K562 (cell line): ENCODE measurements at regions not wholly inside any gene's neighbourhood (a gene's known extent, or its start where the extent isn't known, plus 50 kb on each side); places are given as distances from the start of the nearest gene placed in this dataset.

Source experiments
- ATAC-seq: fragments of 200-7000 bp; cut with Tn5 transposase; 3 replicates; pipeline ENCODE4 v1.9.1; 2020; ENCODE audit warnings: moderate library complexity
- BruUV-seq: library from RNA; stranded (reverse); fragments of 400-500 nt; replicated peaks from 2 replicates; lab custom pipeline; 2021; lab: Mats Ljungman, UMichigan
- CTCF ChIA-PET: fragments of 300-600 bp; formaldehyde crosslinking; extraction: SDS; loops from one replicate; lab custom pipeline; 2021; ENCODE audit warnings: low intra/inter-chr PET ratio; lab: Yijun Ruan, JAX
- POLR2A ChIA-PET: fragments of 300-600, 350-650 bp; sonication (Branson Sonifier 250); formaldehyde crosslinking; extraction: SDS; loops from one replicate; lab custom pipeline; 2021; ENCODE audit warnings: antibody characterized with exemption, inconsistent platforms; lab: Yijun Ruan, JAX
- DNase-seq, 4 experiments: peaks; one replicate each; pipeline versions ENCODE4 v3.0.0 to v3.0.0-alpha.2; 2011 to 2018; ENCODE audit warnings: low spot score in 3 of 4, mixed read lengths in 3 of 4; ENCODE audit errors: extremely low read depth in 1 of 4
- FAIRE-seq: peaks from 2 replicates; lab custom pipeline; 2011; peaks lifted over from hg19 to GRCh38; lab: Jason Lieb, UNC
- H2AFZ ChIP-seq: 2 replicates; pipeline ENCODE4 v1.6.0; 2011; ENCODE audit warnings: low read depth, low read length, control low read depth, inconsistent platforms
- H3K27ac ChIP-seq: fragments of 200-600 bp; 3 replicates; pipeline ENCODE4 v1.8.0; 2011; ENCODE audit warnings: low read depth, mild to moderate bottlenecking, control low read depth, inconsistent platforms, low read length, moderate library complexity, mixed read lengths; ENCODE audit errors: extremely low read depth
- H3K27me3 ChIP-seq, 2 experiments: fragments of 300-600 bp in 1 of 2; 2 replicates in 1 of 2; 3 replicates in 1 of 2; pipeline versions ENCODE4 v1.6.0 to v1.8.0; 2011; ENCODE audit warnings: inconsistent platforms in 2 of 2, low read length in 2 of 2, mild to moderate bottlenecking in 1 of 2, mixed read lengths in 1 of 2, moderate library complexity in 1 of 2; ENCODE audit not compliant: control insufficient read depth in 2 of 2, insufficient read depth in 2 of 2
- H3K36me3 ChIP-seq: fragments of 300-600 bp; 3 replicates; pipeline ENCODE4 v1.8.0; 2011; ENCODE audit warnings: mild to moderate bottlenecking, low read length, inconsistent platforms; ENCODE audit not compliant: control insufficient read depth, insufficient read depth
- H3K4me1 ChIP-seq, 2 experiments: fragments of 200-600 bp in 1 of 2; replicated peaks in 1 of 2; 2 replicates in 1 of 2; 3 replicates in 1 of 2; pipeline versions ENCODE4 v1.5.1 to v1.8.0; 2011; ENCODE audit warnings: inconsistent platforms in 2 of 2, low read length in 2 of 2, mild to moderate bottlenecking in 1 of 2, mixed read lengths in 1 of 2, moderate library complexity in 1 of 2; ENCODE audit not compliant: control insufficient read depth in 2 of 2, insufficient read depth in 2 of 2
- H3K4me2 ChIP-seq: 2 replicates; pipeline ENCODE4 v1.6.1; 2011; ENCODE audit warnings: low read length, control low read depth, inconsistent platforms, mixed read lengths; ENCODE audit not compliant: insufficient read depth
- H3K4me3 ChIP-seq: fragments of 200-600 bp; sonication (generic), shearing (Covaris generic); 2 replicates; pipeline ENCODE4 v1.5.1; 2016; ENCODE audit warnings: control low read depth, inconsistent platforms
- H3K79me2 ChIP-seq: fragments of 200-600 bp; 3 replicates; pipeline ENCODE4 v1.8.0; 2011; ENCODE audit warnings: low read length, inconsistent platforms; ENCODE audit not compliant: control insufficient read depth, insufficient read depth
- H3K9ac ChIP-seq, 2 experiments: 2 replicates each; pipeline versions ENCODE4 v1.6.0 to v1.6.1; 2011; ENCODE audit warnings: low read depth in 2 of 2, low read length in 2 of 2, control low read depth in 1 of 2, inconsistent platforms in 1 of 2, mild to moderate bottlenecking in 1 of 2, mixed read lengths in 1 of 2; ENCODE audit not compliant: insufficient read depth in 1 of 2
- H3K9me1 ChIP-seq: one replicate; pipeline ENCODE4 v1.6.0; 2011; ENCODE audit warnings: inconsistent platforms, mild to moderate bottlenecking, low read length, moderate library complexity; ENCODE audit not compliant: control insufficient read depth, insufficient read depth
- H3K9me3 ChIP-seq: replicated peaks from 2 replicates; pipeline ENCODE4 v1.5.1; 2011; ENCODE audit warnings: low read depth, low read length, inconsistent platforms; ENCODE audit not compliant: control insufficient read depth, insufficient read depth
- H4K20me1 ChIP-seq: replicated peaks from 2 replicates; pipeline ENCODE4 v1.6.1; 2011; ENCODE audit warnings: low read length, inconsistent platforms, mixed read lengths; ENCODE audit not compliant: control insufficient read depth, insufficient read depth
- DDX20 ChIP-seq: fragments of 450-650 bp; IDR thresholded peaks from 2 replicates; pipeline ENCODE4 v1.6.1; 2016; ENCODE audit warnings: missing genetic modification characterization, low read depth, mild to moderate bottlenecking, missing compliant biosample characterization, moderate library complexity
- FOXM1 ChIP-seq, 2 experiments: fragments of 450-650 bp in 1 of 2; sonication (generic) in 1 of 2; formaldehyde crosslinking in 1 of 2; IDR thresholded peaks; 2 replicates each; pipeline versions ENCODE4 v1.6.1 to v1.9.0; 2017 to 2022; ENCODE audit warnings: low read depth in 2 of 2, mild to moderate bottlenecking in 2 of 2, missing genetic modification reagents in 1 of 2, moderate library complexity in 1 of 2
- HCFC1 ChIP-seq: IDR thresholded peaks from 2 replicates; pipeline ENCODE4 v1.6.1; 2012; ENCODE audit warnings: low read depth, low read length, improper control_type of control experiment
- PCBP2 ChIP-seq: fragments of 200-400 bp; formaldehyde crosslinking; IDR thresholded peaks from 2 replicates; pipeline ENCODE4 v1.6.1; 2018; ENCODE audit warnings: low read length, low read depth, mild to moderate bottlenecking, moderate library complexity; ENCODE audit not compliant: poor library complexity, severe bottlenecking
- RCOR1 ChIP-seq, 2 experiments: IDR thresholded peaks; 2 replicates each; pipeline ENCODE4 v1.6.1; 2012; ENCODE audit warnings: low read depth in 2 of 2, low read length in 2 of 2, borderline replicate concordance in 1 of 2, improper control_type of control experiment in 1 of 2
- THRAP3 ChIP-seq: fragments of 450-650 bp; IDR thresholded peaks from 2 replicates; pipeline ENCODE4 v1.6.1; 2016; ENCODE audit warnings: mild to moderate bottlenecking, inconsistent platforms, borderline replicate concordance
- YY1 ChIP-seq, 3 experiments: IDR thresholded peaks; 2 replicates each; pipeline ENCODE4 v1.6.1; 2011; ENCODE audit warnings: low read length in 2 of 3, mild to moderate bottlenecking in 2 of 3, moderate library complexity in 2 of 3, borderline replicate concordance in 1 of 3, control low read depth in 1 of 3, low read depth in 1 of 3; ENCODE audit not compliant: insufficient read depth in 3 of 3, insufficient replicate concordance in 2 of 3, control insufficient read depth in 1 of 3, insufficient read length in 1 of 3; ENCODE audit errors: extremely low read depth in 1 of 3
- WGBS: fragments of 100-300 bp; shearing (Covaris generic); methylation state at CpG from one replicate; pipeline ENCODE4 v1.1.6; 2016; ENCODE audit warnings: low coverage, mixed read lengths; ENCODE audit not compliant: insufficient coverage; ENCODE audit errors: missing lambda C conversion rate; 5-methylcytosine and 5-hydroxymethylcytosine counted together
- in situ Hi-C: fragments of 300-500 bp; cut with MboI; formaldehyde crosslinking; loops from 4 replicates; pipeline ENCODE4 v1.15.0; 2018; ENCODE audit warnings: inconsistent platforms, mixed read lengths
- intact Hi-C: fragments of 100-400 bp; cut with micrococcal nuclease; formaldehyde crosslinking; loops from 2 replicates; pipeline ENCODE4 v1.14.2; 2022
- TF ChIP-seq, protein P1 (sequence below): fragments of 250-450 bp; sonication (Bioruptor Pico); IDR thresholded peaks from 2 replicates; pipeline ENCODE4 v1.8.0; 2021; ENCODE audit warnings: moderate library complexity, mild to moderate bottlenecking, inconsistent platforms
- TF ChIP-seq, protein P2 (sequence below): sonication (generic); formaldehyde crosslinking; IDR thresholded peaks from 2 replicates; pipeline ENCODE4 v1.8.1; 2023; ENCODE audit warnings: mild to moderate bottlenecking, missing genetic modification reagents
- TF ChIP-seq, protein P3 (sequence below): sonication (generic); formaldehyde crosslinking; IDR thresholded peaks from 2 replicates; pipeline ENCODE4 v1.8.0; 2023; ENCODE audit warnings: missing genetic modification reagents, mild to moderate bottlenecking, borderline replicate concordance

DNA sequence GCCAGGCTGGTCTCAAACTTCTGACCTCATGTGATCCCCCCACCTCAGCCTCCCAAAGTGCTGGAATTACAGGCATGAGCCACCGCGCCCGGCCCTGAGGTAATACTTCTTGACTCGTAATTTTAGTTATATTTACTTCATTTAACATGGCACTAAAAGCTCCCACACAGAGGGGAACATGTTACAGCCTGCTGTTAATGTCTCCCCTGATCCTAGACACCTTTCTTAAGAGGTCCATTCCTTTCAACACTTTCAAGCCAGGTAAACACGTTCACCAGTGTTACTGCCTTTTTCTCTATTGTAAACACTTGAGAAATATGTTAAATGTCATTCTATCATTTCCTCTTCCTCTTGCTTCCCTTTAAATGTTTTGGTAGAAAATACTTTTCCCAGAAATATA, 161.4 kb downstream of the METTL4 start:
- no peak overlapping the region for H3K4me2 ChIP-seq
- DNase-seq = no peak
- no peaks in the 10 kb centered on the region; a peak in 1 of 5 replicates for H3K27me3 ChIP-seq
- ChIA-PET POLR2A (interaction anchor here (0.7 kb wide), 1 partner anchor 44 kb away, joined by 3 read pairs; no protein-coding TSS in a partner anchor), CTCF (no interaction called here)
- no peaks in the 10 kb centered on the region for H3K79me2 ChIP-seq
- H3K4me1 ChIP-seq = no peaks in the 10 kb centered on the region
- no peak overlapping the region for H3K4me3 ChIP-seq
- TF ChIP-seq, protein P1, sequence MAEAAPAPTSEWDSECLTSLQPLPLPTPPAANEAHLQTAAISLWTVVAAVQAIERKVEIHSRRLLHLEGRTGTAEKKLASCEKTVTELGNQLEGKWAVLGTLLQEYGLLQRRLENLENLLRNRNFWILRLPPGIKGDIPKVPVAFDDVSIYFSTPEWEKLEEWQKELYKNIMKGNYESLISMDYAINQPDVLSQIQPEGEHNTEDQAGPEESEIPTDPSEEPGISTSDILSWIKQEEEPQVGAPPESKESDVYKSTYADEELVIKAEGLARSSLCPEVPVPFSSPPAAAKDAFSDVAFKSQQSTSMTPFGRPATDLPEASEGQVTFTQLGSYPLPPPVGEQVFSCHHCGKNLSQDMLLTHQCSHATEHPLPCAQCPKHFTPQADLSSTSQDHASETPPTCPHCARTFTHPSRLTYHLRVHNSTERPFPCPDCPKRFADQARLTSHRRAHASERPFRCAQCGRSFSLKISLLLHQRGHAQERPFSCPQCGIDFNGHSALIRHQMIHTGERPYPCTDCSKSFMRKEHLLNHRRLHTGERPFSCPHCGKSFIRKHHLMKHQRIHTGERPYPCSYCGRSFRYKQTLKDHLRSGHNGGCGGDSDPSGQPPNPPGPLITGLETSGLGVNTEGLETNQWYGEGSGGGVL (CRISPR knock-in tag) = no peak
- TF ChIP-seq PCBP2 = no peak
- no peak for TF ChIP-seq DDX20 (tag)
- TF ChIP-seq HCFC1 = no peak
- TF ChIP-seq, protein P2, sequence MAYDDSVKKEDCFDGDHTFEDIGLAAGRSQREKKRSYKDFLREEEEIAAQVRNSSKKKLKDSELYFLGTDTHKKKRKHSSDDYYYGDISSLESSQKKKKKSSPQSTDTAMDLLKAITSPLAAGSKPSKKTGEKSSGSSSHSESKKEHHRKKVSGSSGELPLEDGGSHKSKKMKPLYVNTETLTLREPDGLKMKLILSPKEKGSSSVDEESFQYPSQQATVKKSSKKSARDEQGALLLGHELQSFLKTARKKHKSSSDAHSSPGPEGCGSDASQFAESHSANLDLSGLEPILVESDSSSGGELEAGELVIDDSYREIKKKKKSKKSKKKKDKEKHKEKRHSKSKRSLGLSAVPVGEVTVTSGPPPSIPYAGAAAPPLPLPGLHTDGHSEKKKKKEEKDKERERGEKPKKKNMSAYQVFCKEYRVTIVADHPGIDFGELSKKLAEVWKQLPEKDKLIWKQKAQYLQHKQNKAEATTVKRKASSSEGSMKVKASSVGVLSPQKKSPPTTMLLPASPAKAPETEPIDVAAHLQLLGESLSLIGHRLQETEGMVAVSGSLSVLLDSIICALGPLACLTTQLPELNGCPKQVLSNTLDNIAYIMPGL (CRISPR knock-in tag) = no peak
- TF ChIP-seq FOXM1 (IDR thresholded peaks at IDR 0.05; ENCODE audit: low read depth) = no peak
- TF ChIP-seq FOXM1 (CRISPR knock-in tag; IDR thresholded peaks at IDR 0.05; ENCODE audit: low read depth) = no peak
- TF ChIP-seq, protein P3, sequence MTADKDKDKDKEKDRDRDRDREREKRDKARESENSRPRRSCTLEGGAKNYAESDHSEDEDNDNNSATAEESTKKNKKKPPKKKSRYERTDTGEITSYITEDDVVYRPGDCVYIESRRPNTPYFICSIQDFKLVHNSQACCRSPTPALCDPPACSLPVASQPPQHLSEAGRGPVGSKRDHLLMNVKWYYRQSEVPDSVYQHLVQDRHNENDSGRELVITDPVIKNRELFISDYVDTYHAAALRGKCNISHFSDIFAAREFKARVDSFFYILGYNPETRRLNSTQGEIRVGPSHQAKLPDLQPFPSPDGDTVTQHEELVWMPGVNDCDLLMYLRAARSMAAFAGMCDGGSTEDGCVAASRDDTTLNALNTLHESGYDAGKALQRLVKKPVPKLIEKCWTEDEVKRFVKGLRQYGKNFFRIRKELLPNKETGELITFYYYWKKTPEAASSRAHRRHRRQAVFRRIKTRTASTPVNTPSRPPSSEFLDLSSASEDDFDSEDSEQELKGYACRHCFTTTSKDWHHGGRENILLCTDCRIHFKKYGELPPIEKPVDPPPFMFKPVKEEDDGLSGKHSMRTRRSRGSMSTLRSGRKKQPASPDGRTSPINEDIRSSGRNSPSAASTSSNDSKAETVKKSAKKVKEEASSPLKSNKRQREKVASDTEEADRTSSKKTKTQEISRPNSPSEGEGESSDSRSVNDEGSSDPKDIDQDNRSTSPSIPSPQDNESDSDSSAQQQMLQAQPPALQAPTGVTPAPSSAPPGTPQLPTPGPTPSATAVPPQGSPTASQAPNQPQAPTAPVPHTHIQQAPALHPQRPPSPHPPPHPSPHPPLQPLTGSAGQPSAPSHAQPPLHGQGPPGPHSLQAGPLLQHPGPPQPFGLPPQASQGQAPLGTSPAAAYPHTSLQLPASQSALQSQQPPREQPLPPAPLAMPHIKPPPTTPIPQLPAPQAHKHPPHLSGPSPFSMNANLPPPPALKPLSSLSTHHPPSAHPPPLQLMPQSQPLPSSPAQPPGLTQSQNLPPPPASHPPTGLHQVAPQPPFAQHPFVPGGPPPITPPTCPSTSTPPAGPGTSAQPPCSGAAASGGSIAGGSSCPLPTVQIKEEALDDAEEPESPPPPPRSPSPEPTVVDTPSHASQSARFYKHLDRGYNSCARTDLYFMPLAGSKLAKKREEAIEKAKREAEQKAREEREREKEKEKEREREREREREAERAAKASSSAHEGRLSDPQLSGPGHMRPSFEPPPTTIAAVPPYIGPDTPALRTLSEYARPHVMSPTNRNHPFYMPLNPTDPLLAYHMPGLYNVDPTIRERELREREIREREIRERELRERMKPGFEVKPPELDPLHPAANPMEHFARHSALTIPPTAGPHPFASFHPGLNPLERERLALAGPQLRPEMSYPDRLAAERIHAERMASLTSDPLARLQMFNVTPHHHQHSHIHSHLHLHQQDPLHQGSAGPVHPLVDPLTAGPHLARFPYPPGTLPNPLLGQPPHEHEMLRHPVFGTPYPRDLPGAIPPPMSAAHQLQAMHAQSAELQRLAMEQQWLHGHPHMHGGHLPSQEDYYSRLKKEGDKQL (CRISPR knock-in tag) = no peak
- TF ChIP-seq RCOR1 (IDR thresholded peaks at IDR 0.05; ENCODE audit: borderline replicate concordance in 1 of 2, low read depth in 2 of 2, low read length in 2 of 2) = no peak
- no peak for TF ChIP-seq YY1 (IDR thresholded peaks at IDR 0.05; ENCODE audit: borderline replicate concordance in 1 of 3, control insufficient read depth in 1 of 3, extremely low read depth in 1 of 3, insufficient read depth in 3 of 3, insufficient read length in 1 of 3, insufficient replicate concordance in 2 of 3, low read depth in 1 of 3, low read length in 2 of 3)
- no peak for TF ChIP-seq THRAP3
- no peak for FAIRE-seq
- H2AFZ ChIP-seq = no peak overlapping the region
- H4K20me1 ChIP-seq = no peaks in the 10 kb centered on the region
- no peaks in the 10 kb centered on the region for H3K36me3 ChIP-seq
- no peaks in the 10 kb centered on the region for H3K9me1 ChIP-seq
- H3K27ac ChIP-seq = no peak overlapping the region
- H3K9me3 ChIP-seq = no peaks in the 10 kb centered on the region
- no peak overlapping the region for H3K9ac ChIP-seq
- intact Hi-C loops (no loop called here), in situ Hi-C loops (no loop called here)
- WGBS = 43% methylated on average over 5 of the region's 5 CpGs
- BruUV-seq = no TSS peak
- no peak for ATAC-seq
